GM23338 (cell line): ENCODE measurements at regions not wholly inside any gene's neighbourhood (a gene's known extent, or its start where the extent isn't known, plus 50 kb on each side); places are given as distances from the start of the nearest gene placed in this dataset.

Experiments used
- ATAC-seq: fragments of 200-7000 bp; cut with Tn5 transposase; 3 replicates; pipeline ENCODE4 v1.9.1; 2020
- DNase-seq: peaks from one replicate; pipeline ENCODE4 v3.0.0-alpha.2; 2015; ENCODE audit warnings: low spot score
- H2AFZ ChIP-seq: fragments of 200-600 bp; sonication (generic); 2 replicates; pipeline ENCODE4 v1.8.0; 2016; ENCODE audit warnings: antibody characterized with exemption, mild to moderate bottlenecking, moderate library complexity
- H3F3A ChIP-seq: fragments of 200-600 bp; sonication (generic); replicated peaks from 2 replicates; pipeline ENCODE4 v1.8.0; 2017; ENCODE audit warnings: antibody characterized with exemption, mixed run types, low read depth
- H3K27ac ChIP-seq: fragments of 200-600 bp; sonication (generic); 2 replicates; pipeline ENCODE4 v1.6.1; 2016; ENCODE audit warnings: low read depth
- H3K27me3 ChIP-seq: fragments of 200-600 bp; sonication (generic); 2 replicates; pipeline ENCODE4 v1.8.0; 2016; ENCODE audit warnings: mild to moderate bottlenecking, mixed run types, moderate library complexity; ENCODE audit not compliant: insufficient read depth
- H3K36me3 ChIP-seq: fragments of 200-600 bp; sonication (generic); 2 replicates; pipeline ENCODE4 v1.8.0; 2016; ENCODE audit warnings: mild to moderate bottlenecking; ENCODE audit not compliant: insufficient read depth
- H3K4me1 ChIP-seq: fragments of 200-600 bp; sonication (generic); 2 replicates; pipeline ENCODE4 v1.8.0; 2016; ENCODE audit warnings: mild to moderate bottlenecking, moderate library complexity; ENCODE audit not compliant: insufficient read depth
- H3K4me2 ChIP-seq: fragments of 200-600 bp; sonication (generic); 2 replicates; pipeline ENCODE4 v1.7.1; 2017; ENCODE audit warnings: mixed run types
- H3K4me3 ChIP-seq: fragments of 200-600 bp; sonication (generic); 2 replicates; pipeline ENCODE4 v1.6.1; 2016; ENCODE audit warnings: mixed run types
- H3K79me2 ChIP-seq: fragments of 200-600 bp; sonication (generic); replicated peaks from 2 replicates; pipeline ENCODE4 v1.8.0; 2017; ENCODE audit warnings: mild to moderate bottlenecking; ENCODE audit not compliant: insufficient read depth
- H3K9me2 ChIP-seq: fragments of 200-600 bp; sonication (generic); 2 replicates; pipeline ENCODE4 v1.8.0; 2017; ENCODE audit not compliant: insufficient read depth
- H4K20me1 ChIP-seq: fragments of 200-600 bp; sonication (generic); replicated peaks from 2 replicates; pipeline ENCODE4 v1.8.0; 2017; ENCODE audit warnings: mild to moderate bottlenecking; ENCODE audit not compliant: insufficient read depth
- H3K27ac Mint-ChIP-seq: 2 replicates; pipeline ENCODE4 v1.8.0; 2020; ENCODE audit warnings: inconsistent platforms, mild to moderate bottlenecking, moderate library complexity, mixed read lengths
- H3K27me3 Mint-ChIP-seq: 3 replicates; pipeline ENCODE4 v1.8.0; 2022; ENCODE audit warnings: low read depth, mild to moderate bottlenecking, moderate library complexity, mixed read lengths, inconsistent platforms; ENCODE audit not compliant: insufficient read depth, poor library complexity
- H3K36me3 Mint-ChIP-seq: 3 replicates; pipeline ENCODE4 v1.8.0; 2021; ENCODE audit warnings: low read depth, mild to moderate bottlenecking, inconsistent platforms, moderate library complexity, mixed read lengths
- H3K4me1 Mint-ChIP-seq: 3 replicates; pipeline ENCODE4 v1.8.0; 2020; ENCODE audit warnings: mild to moderate bottlenecking, inconsistent platforms, mixed read lengths
- H3K4me3 Mint-ChIP-seq: 3 replicates; pipeline ENCODE4 v1.8.0; 2021; ENCODE audit warnings: moderate library complexity, mild to moderate bottlenecking, inconsistent platforms, mixed read lengths
- H3K9me3 Mint-ChIP-seq: 3 replicates; pipeline ENCODE4 v1.8.0; 2020; ENCODE audit warnings: moderate library complexity, mild to moderate bottlenecking, inconsistent platforms, mixed read lengths
- CTCF ChIP-seq, 2 experiments: fragments of 200-600 bp in 1 of 2; sonication (generic) in 1 of 2; conservative IDR thresholded peaks; 2 replicates each; pipeline versions ENCODE4 v1.5.1 to v1.6.1; 2016 to 2017; ENCODE audit warnings: antibody characterized with exemption in 2 of 2, low read depth in 2 of 2, mild to moderate bottlenecking in 2 of 2, moderate library complexity in 1 of 2
- ETS1 ChIP-seq: IDR thresholded peaks from 2 replicates; pipeline ENCODE4 v1.6.1; 2016; ENCODE audit warnings: antibody characterized with exemption
- EZH2phosphoT487 ChIP-seq: fragments of 200-600 bp; sonication (generic); IDR thresholded peaks from one replicate; pipeline ENCODE4 v1.8.1; 2018; ENCODE audit warnings: antibody characterized with exemption; ENCODE audit not compliant: unreplicated experiment
- POLR2AphosphoS5 ChIP-seq: IDR thresholded peaks from 2 replicates; pipeline ENCODE4 v1.6.1; 2016; ENCODE audit warnings: antibody characterized with exemption, low read depth
- REST ChIP-seq: IDR thresholded peaks from one replicate; pipeline ENCODE4 v1.6.1; 2018; ENCODE audit warnings: antibody characterized with exemption; ENCODE audit not compliant: unreplicated experiment
- ZNF114 ChIP-seq: fragments of 250-450 bp; sonication (Bioruptor Pico); IDR thresholded peaks from 2 replicates; pipeline ENCODE4 v1.5.0; 2020; ENCODE audit warnings: mild to moderate bottlenecking, moderate library complexity
- ZNF331 ChIP-seq: fragments of 250-450 bp; sonication (Bioruptor Pico); IDR thresholded peaks from 2 replicates; pipeline ENCODE4 v1.5.0; 2020; ENCODE audit warnings: low read depth, mild to moderate bottlenecking, moderate library complexity

GRCh38 chr3:139119331-139120025 is 74.8 kb upstream of the PRR23C start:
- no peaks in the 10 kb centered on the region for H3K36me3 Mint-ChIP-seq
- no peak overlapping the region for H3K27ac Mint-ChIP-seq
- Histone ChIP-seq H3K4me1 (no peaks in the 10 kb centered on the region), H3K27ac (no peak overlapping the region), H3K27me3 (no peaks in the 10 kb centered on the region), H3K36me3 (no peaks in the 10 kb centered on the region), H3K79me2 (no peaks in the 10 kb centered on the region), H3K4me3 (no peak overlapping the region), H2AFZ (no peak overlapping the region), H3K4me2 (no peak overlapping the region), H4K20me1 (no peaks in the 10 kb centered on the region), H3F3A (no peaks in the 10 kb centered on the region), H3K9me2 (no peaks in the 10 kb centered on the region; the same call in 1 of the 2 replicates)
- no peak overlapping the region for H3K4me3 Mint-ChIP-seq
- no peak for TF ChIP-seq EZH2phosphoT487
- no peak for TF ChIP-seq CTCF (conservative IDR thresholded peaks at IDR 0.05; ENCODE audit: low read depth in 2 of 2)
- TF ChIP-seq POLR2AphosphoS5, result no peak
- TF ChIP-seq REST, result no peak
- H3K9me3 Mint-ChIP-seq, result no peaks in the 10 kb centered on the region
- DNase-seq, result no peak
- ATAC-seq, result no peak
- H3K27me3 Mint-ChIP-seq, result peaks cover 2% of the 10 kb centered on the region
- peaks cover 4% of the 10 kb centered on the region; the same call in 2 of the 3 replicates for H3K4me1 Mint-ChIP-seq

- H3K27me3 Mint-ChIP-seq, result peaks cover 2% of the 10 kb centered on the region
- H3K4me1 Mint-ChIP-seq, result peaks cover 4% of the 10 kb centered on the region
- ATAC-seq, result no peak
- no peak overlapping the region for H3K4me3 Mint-ChIP-seq
- no peak for DNase-seq
- H2AFZ ChIP-seq, result no peak overlapping the region
- H3K36me3 Mint-ChIP-seq, result no peaks in the 10 kb centered on the region
- no peak overlapping the region for H3K4me3 ChIP-seq
- no peaks in the 10 kb centered on the region for H3K36me3 ChIP-seq
- H3K4me2 ChIP-seq, result no peak overlapping the region
- no peak overlapping the region for H3K27ac Mint-ChIP-seq
- H3K9me3 Mint-ChIP-seq, result no peaks in the 10 kb centered on the region
- no peaks in the 10 kb centered on the region for H3K79me2 ChIP-seq
- no peaks in the 10 kb centered on the region; the same call in 1 of the 2 replicates for H3K9me2 ChIP-seq
- no peak overlapping the region for H3K27ac ChIP-seq
- H3K4me1 ChIP-seq, result no peaks in the 10 kb centered on the region
- H4K20me1 ChIP-seq, result no peaks in the 10 kb centered on the region
- H3K27me3 ChIP-seq, result no peaks in the 10 kb centered on the region
- no peaks in the 10 kb centered on the region for H3F3A ChIP-seq
- TF ChIP-seq ZNF114 (CRISPR knock-in tag) (no peak), ZNF331 (CRISPR knock-in tag) (no peak), REST (no peak), EZH2phosphoT487 (no peak), ETS1 (no peak)
Observed at GRCh38 chr3:139120086-139121056, 75.7 kb upstream of the PRR23C start.
